ENCODE measurements at regions not wholly inside any gene's neighbourhood (a gene's known extent, or its start where the extent isn't known, plus 50 kb on each side); places are given as distances from the start of the nearest gene placed in this dataset.

DNA sequence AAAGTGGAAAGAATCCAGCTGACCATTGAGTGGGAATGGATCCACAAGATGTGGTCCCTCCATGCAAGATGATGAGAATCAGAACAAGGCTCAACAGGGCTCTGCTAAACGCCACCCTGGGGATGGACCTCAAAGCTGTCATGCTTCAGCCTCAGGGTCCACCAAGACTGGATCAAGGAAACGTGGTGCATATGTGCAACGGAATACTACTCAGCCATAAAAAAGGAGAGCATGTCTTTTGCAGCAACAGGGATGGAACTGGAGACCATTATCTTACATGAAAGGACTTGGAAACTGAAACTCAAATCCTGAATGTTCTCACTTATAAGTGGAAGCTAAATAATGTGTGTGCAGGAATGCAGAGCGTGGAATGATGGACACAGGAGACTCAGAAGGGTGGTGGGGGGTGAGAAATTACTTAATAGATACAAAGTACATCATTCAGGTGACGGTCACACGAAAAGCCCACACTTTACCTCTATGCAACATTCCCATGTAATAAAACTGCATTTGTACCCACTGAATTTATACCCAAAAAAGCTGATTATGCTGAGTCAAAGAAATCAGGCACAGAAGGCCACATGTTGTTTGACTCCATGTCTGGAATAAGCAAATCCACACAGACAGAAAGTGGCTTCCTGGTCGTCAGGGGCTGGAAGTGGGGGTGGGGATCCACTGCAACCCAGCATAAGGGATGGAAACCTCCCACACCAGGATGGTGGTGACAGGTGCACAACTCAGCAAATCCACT is 116.1 kb downstream of the SHANK2 start:
- TF ChIP-seq CTCF (conservative IDR thresholded peaks at IDR 0.05; ENCODE audit: low read depth, low read length) = no peak
- TF ChIP-seq EZH2 (IDR thresholded peaks at IDR 0.05; ENCODE audit: low read length, unreplicated experiment) = no peak
